ENCODE measurements at regions not wholly inside any gene's neighbourhood (a gene's known extent, or its start where the extent isn't known, plus 50 kb on each side); places are given as distances from the start of the nearest gene placed in this dataset.

GRCh38 chr6:40108736-40109135 is 174.5 kb upstream of the MOCS1 start:
- no peak overlapping the region for H3K4me3 ChIP-seq
- H3K27me3 ChIP-seq (replicated peaks in 1 of 7) = peaks cover 0 to 14% (median 0%) of the 10 kb centered on the region in 7 donors
- peaks cover 0 to 19% (median 11%) of the 10 kb centered on the region in 8 donors for H3K9me3 ChIP-seq
- no peaks in the 10 kb centered on the region for H3K4me1 ChIP-seq
- no peaks in the 10 kb centered on the region for H3K36me3 ChIP-seq
- no peak overlapping the region for H3K27ac ChIP-seq
- intact Hi-C loops (cut with DNase I; ENCODE audit: low total_unique reads) = no loop called here
- TF ChIP-seq POLR2AphosphoS5 (IDR thresholded peaks at IDR 0.05) (no peak), POLR2A (IDR thresholded peaks at IDR 0.05) (no peak)
- TF ChIP-seq, protein P1, sequence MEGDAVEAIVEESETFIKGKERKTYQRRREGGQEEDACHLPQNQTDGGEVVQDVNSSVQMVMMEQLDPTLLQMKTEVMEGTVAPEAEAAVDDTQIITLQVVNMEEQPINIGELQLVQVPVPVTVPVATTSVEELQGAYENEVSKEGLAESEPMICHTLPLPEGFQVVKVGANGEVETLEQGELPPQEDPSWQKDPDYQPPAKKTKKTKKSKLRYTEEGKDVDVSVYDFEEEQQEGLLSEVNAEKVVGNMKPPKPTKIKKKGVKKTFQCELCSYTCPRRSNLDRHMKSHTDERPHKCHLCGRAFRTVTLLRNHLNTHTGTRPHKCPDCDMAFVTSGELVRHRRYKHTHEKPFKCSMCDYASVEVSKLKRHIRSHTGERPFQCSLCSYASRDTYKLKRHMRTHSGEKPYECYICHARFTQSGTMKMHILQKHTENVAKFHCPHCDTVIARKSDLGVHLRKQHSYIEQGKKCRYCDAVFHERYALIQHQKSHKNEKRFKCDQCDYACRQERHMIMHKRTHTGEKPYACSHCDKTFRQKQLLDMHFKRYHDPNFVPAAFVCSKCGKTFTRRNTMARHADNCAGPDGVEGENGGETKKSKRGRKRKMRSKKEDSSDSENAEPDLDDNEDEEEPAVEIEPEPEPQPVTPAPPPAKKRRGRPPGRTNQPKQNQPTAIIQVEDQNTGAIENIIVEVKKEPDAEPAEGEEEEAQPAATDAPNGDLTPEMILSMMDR (IDR thresholded peaks at IDR 0.05 in 8 of 11, conservative IDR thresholded peaks at IDR 0.05 in 3 of 11) = no peak
- no peak for DNase-seq

DNA sequence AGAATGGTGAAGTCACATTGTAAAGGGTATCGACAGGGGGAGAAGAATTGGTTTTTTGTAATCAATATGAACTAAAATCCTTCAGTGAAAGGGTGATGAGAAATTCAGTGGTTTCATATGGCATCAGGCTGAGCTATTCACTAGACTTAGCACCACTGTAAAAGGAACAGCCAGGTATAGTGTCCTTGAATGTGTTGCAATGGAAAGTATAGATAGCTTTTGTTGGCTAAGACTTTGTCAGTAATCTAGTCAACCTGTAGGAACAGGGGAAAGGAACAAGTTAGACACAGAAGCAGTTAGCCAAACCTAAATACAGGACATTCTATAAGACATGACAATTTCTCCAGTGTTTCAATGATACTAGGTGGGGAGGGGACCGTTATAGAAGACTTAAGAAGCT is 172.6 kb upstream of the MOCS1 start:
- H3K4me1 ChIP-seq = no peaks in the 10 kb centered on the region
- TF ChIP-seq POLR2AphosphoS5 (IDR thresholded peaks at IDR 0.05) = no peak
- TF ChIP-seq, protein P1 (IDR thresholded peaks at IDR 0.05 in 8 of 11, conservative IDR thresholded peaks at IDR 0.05 in 3 of 11) = no peak
- intact Hi-C loops (cut with DNase I; ENCODE audit: low total_unique reads) = no loop called here
- no peaks in the 10 kb centered on the region for H3K36me3 ChIP-seq
- no peak overlapping the region for H3K4me3 ChIP-seq
- peaks cover 0 to 26% (median 13%) of the 10 kb centered on the region in 8 donors for H3K9me3 ChIP-seq
- WGBS, 5 donors = 67 to 78% (median 73%) methylated on average over 2 of the region's 2 CpGs
- no peaks in the 10 kb centered on the region for H3K27me3 ChIP-seq (replicated peaks in 1 of 7)
- no peak overlapping the region for H3K27ac ChIP-seq
- DNase-seq = no peak

DNA sequence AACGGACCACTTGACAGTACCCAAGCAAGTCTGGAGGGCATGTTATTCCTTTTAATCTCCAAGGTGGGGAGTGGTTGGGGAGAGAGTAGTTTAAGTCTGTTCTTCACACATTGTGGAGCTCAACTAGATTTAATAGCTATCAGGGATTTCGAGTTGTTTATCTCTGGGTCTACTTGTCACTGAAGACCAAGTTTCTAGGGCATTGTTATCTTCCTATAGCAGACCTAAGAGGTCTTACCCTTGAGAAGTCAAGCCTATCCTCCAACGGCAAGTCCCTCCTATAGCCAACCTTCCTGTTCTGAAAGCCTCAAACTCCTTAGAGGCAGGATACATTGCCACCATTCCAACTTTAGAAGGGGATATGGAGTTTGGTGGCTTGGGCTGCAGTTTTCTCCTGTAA is 164.5 kb upstream of the MOCS1 start:
- H3K4me3 ChIP-seq = no peak overlapping the region
- H3K4me1 ChIP-seq = no peaks in the 10 kb centered on the region
- DNase-seq = no peak
- H3K27me3 ChIP-seq (replicated peaks in 1 of 7) = no peaks in the 10 kb centered on the region
- intact Hi-C loops (cut with DNase I; ENCODE audit: low total_unique reads) = no loop called here
- H3K27ac ChIP-seq = no peak overlapping the region
- 58 to 85% (median 67%) methylated on average over 3 of the region's 3 CpGs for WGBS, 5 donors
- H3K36me3 ChIP-seq = no peaks in the 10 kb centered on the region
- TF ChIP-seq, protein P1 (IDR thresholded peaks at IDR 0.05 in 8 of 11, conservative IDR thresholded peaks at IDR 0.05 in 3 of 11) = no peak
- TF ChIP-seq POLR2A (IDR thresholded peaks at IDR 0.05) = no peak
- TF ChIP-seq POLR2AphosphoS5 (IDR thresholded peaks at IDR 0.05) = no peak
- peaks cover 0 to 7% (median 0%) of the 10 kb centered on the region in 8 donors for H3K9me3 ChIP-seq

DNA sequence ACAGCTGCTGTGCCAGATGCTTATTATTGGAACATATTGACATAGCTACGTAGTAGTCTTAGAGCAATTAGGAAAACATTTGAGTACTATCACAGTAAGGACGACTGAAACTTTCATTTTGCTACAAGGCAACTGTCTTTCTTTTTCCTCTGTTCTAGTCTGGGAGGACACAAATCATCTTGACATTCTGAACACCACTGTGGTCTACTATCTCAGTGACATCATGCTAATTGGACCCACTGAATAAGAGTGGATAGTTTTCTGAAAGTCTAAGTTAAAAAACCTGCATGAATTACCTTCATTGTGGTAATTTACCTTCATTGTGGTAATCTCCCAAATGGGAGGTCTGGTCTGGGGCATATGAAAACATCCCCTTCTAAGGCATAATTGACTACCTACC is 163.3 kb upstream of the MOCS1 start:
- Histone ChIP-seq H3K9me3 (peaks cover 0 to 3% (median 0%) of the 10 kb centered on the region in 8 donors), H3K4me3 (no peak overlapping the region), H3K4me1 (no peaks in the 10 kb centered on the region), H3K27ac (no peak overlapping the region), H3K27me3 (replicated peaks in 1 of 7) (no peaks in the 10 kb centered on the region), H3K36me3 (no peaks in the 10 kb centered on the region)
- intact Hi-C loops (cut with DNase I; ENCODE audit: low total_unique reads) = no loop called here
- no peak for DNase-seq
- WGBS, 5 donors = 51 to 60% (median 53%) methylated on average over 2 of the region's 2 CpGs
- TF ChIP-seq POLR2AphosphoS5 (IDR thresholded peaks at IDR 0.05) = no peak
